Hematopoietic multipotent progenitor cell treated with erythropoietin and hydrocortisone succinate and interleukin-3 and kit ligand, for 8 days (in vitro differentiated cells): ENCODE measurements at regions not wholly inside any gene's neighbourhood (a gene's known extent, or its start where the extent isn't known, plus 50 kb on each side); places are given as distances from the start of the nearest gene placed in this dataset.
A peak's percentile ranks its signal among the peaks of the same experiment; 100 is the strongest.

Experiments
- DNase-seq: peaks from one replicate; pipeline ENCODE4 v3.0.0-alpha.2; 2015

DNA sequence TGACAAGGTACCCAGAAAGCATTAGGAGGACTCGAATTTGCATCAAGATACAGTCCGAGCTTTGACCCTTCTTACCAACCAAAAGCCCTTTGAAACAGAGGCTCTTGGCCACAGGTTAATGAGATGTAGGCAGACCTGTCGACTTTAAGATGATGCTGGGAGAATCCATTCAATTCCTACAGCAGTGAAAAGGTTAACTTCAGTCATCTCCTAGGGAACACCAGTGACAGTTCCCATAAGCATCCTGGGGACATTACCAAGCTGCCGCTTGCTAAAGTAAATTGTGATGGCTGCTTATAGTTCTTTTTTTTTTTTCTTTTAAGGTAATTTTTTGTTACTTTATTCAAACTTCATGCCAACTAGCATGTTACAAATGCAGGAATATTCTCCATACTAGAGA lies 379.3 kb downstream of the SOX11 start:
- no peak for DNase-seq

GRCh38 chr2:6072276-6072675 lies 380.1 kb downstream of the SOX11 start:
- DNase-seq, result no peak

DNA sequence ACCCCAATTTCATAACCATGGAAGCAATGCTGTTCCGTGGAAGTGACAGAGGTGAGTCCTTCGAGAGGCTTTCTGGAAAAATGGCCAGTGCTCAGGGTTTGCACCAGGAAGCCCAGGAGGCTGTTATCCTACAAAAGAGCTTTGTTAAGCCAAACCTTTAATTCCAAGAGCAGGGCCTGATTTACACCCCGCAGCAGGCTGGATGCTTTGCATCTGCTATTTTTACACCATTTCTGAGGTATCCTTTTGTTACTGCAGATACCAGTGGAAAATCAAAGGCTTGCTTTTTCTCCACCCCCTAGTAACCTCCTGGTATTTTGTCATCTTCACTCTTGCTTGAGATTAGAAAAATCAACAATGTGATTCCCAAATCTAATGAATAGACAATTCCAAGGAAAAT lies 380.6 kb downstream of the SOX11 start:
- no peak for DNase-seq

GRCh38 chr2:6073191-6074088 lies 381.3 kb downstream of the SOX11 start:
- no peak for DNase-seq

DNA sequence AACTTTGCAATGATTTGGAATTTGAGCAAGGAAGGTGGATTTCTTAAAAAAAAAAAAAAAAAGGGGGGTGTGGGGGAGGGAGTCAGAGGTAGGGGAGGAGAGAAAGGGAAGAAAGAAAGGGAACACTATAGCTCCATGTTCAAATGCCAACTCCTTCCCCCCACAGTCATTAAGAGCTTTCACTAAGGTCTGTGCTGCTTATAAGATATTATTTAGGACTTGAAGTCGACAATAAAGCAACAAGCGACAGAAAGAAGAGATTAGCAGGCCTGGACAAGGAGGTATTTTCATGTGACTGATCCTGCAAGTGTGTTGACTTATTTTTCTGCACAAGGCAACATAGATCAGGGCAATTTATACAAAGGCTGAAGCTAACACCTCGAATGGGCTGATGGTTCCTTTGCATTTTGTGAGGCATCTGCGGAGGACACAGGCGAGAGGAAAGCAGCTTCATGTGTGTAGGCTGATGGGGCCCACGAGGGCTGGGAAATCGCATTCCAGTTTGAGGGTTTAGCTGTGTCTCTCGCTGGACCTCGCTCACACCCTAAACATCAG lies 382.0 kb downstream of the SOX11 start:
- DNase-seq, result no peak

DNA sequence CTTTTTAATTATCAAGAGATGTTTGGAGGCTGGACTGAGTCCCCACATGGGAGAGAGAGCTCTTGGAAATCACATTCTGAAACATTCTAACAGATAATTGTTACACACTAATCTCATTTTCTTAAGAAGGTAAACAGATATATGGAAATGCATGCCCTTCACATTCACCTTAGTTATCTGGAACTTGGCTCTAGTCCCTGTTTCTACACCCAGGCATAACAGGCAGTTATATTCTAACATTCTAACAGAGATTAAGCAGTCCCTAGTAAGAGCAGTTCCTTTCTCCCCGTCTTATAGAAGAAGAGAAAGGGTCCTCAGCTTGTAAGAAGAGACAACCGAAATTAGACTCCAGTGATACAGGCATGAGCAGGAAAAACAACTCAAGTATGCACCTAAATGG lies 385.4 kb downstream of the SOX11 start:
- no peak for DNase-seq

- DNase-seq, result no peak
Observed at GRCh38 chr2:6078414-6078813, 386.2 kb downstream of the SOX11 start.

GRCh38 chr2:6079405-6079804 lies 387.2 kb downstream of the SOX11 start:
- no peak for DNase-seq

DNA sequence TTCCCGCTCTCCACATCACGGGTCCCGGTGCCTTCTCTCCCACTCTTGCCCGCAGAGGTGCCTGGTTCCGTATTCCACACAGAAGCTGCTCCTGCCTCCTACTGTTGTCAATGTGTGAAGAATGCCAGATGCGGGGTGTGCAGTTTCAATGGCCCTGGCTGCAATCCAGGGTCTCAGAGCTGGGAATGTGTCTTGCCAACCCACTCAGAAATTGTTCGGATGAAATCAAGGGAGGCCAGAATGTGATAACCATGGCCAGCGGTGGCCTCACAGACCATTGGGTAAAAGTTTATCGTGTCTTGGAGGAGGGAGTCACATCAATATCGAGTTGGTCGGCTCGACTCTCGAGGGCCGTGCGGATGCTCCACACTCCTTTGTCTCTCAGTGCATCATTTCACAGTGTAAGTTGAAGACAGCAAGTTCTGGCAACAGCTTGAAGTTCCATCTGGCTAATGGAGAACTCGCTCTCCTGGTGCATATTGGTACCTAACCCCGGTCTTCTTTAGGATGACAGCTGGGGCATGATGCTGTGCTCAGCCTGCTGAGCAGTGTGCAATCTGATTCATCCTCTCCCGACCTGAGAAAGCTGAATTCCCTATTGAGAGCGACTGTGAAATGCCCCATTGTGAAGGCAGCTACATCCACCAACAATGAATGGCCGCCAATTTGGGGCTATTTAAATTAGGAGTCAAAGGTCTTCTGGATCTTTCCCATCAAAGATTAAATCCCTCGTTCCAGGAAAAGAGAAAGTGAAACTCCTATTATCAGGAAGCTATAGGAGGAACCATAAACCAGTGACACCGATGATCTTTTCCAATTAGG lies 389.0 kb downstream of the SOX11 start:
- DNase-seq, result no peak

DNA sequence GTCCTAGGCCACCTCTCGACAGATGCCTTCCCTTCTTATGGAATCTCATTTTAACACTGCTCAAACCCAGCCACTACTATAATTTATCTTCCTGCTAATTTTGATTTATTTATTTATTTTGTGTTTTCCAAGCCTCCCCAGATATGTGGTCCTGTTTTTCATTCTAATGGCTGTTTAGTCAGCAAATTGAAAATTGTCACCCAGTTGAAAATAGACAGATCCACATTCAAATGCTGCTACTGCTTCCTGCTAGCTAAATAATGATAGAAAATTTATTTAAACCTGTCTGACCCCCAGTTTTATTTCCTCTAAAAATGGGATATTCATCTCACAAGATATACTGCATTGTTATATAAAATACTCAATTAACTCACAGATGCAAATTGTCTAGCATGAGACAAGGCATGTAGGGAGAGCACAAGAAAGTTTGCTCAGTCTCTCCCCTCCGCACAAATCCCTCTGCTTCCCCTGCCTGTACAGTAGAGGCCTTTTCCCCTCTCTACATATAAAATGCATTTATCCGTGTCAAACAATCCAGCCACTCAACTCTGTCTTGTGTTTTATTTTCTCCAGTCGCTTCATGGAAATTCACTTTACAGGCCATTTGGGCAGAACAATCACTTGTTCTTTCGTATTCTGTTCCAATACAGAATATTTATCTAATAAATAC lies 389.9 kb downstream of the SOX11 start:
- no peak for DNase-seq

DNA sequence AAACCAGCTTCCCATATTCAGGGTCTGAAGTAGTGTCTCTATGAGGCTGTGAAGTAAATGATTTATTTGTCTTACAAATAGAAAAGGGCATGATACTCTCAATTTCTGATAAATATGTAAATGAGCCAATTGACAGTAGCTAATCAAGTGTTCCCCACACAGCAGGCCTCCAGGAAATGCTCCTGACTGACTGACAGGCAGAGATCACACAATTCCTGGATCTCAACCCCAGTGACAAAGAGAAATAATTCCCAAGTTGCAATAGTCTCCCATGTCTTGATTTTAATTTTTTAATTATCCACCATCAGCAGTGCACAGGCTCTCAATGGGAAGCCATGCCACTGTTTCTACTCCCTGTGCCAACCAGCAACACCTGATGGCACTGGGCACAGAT lies 390.4 kb downstream of the SOX11 start:
- DNase-seq, result no peak

DNA sequence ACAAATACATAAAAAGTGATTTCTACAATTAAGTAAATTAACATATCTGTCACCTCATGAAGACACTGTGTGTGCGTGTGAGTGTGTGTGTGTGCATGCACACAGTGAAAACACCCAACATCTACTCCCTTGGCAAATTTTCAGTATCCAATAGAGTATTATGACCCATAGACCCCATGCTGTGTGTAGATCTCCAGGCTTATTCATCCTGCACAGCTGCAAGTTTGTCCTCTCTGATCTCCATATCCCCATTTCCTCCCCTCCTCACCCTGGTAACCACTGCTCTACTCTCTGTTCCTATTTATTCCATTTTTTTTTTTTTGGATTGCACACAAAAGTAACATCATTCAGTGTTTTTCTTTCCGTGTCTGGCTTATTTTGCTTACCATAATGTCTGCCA lies 391.0 kb downstream of the SOX11 start:
- DNase-seq, result no peak

- no peak for DNase-seq
Observed at GRCh38 chr2:6089474-6089873, 397.3 kb downstream of the SOX11 start.

GRCh38 chr2:6103372-6103771 lies 411.2 kb downstream of the SOX11 start:
- no peak for DNase-seq

DNA sequence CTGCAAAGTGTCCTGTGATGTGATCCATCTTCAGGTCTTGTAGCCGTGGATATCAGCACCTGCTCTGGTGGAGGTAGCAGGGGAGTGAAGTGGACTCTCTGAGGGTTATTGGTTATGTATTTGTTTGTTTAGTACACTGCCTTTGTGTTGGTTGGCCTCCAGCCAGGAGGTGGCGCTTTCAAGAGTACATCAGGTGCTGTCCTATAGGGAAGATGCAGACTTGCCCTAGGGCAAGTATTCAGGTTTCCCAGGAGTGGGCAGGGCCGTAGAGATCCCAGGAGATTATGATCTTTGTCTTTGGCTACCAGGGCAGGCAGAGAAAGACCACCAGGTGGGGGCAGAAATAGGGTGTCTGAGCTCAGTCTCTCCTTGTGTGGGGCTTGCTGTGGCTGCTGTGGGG lies 411.8 kb downstream of the SOX11 start:
- DNase-seq, result peak; percentile 21

DNA sequence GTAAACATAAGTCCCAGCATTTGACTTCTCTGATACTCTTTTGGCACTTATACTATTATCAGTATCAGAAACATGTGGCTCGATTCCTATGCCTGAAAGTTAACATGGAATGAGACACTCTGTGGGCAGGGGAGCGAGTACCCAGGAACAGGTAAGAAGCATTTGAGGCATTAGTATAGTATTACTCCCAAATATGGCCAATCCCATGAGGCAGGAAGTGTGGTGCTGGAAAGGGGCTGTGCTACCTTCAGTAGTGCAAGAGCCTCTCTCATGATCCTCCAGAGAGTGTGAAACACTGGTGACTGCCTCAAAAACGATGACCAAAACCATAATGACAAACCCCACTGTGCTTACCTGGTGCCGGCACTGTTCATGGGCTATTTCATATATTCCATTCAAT lies 415.1 kb downstream of the SOX11 start:
- no peak for DNase-seq

GRCh38 chr2:6109831-6110230 lies 417.6 kb downstream of the SOX11 start:
- DNase-seq, result peak; percentile 25

- DNase-seq, result no peak
Observed at GRCh38 chr2:6111781-6112261, 419.6 kb downstream of the SOX11 start.

GRCh38 chr2:6113786-6114185 lies 421.6 kb downstream of the SOX11 start:
- no peak for DNase-seq

DNA sequence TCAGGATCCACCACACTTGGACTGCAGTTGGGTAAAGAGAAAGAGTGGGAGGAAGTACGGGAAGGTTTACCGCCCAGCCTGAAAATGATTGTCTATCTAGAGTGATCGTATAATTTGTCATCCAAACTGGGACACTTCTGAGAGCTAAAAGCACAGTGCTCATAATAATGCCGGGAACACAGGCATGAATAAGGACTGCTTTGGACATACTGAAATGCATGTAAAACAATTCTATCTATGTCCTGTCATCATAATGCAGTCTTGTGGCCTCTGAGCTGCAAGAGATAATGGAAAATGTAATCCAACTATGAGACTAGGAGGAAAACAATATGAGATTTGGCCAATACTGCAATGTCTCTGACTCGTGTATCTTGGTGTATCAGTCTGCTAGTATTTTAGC lies 435.5 kb downstream of the SOX11 start:
- DNase-seq, result no peak

DNA sequence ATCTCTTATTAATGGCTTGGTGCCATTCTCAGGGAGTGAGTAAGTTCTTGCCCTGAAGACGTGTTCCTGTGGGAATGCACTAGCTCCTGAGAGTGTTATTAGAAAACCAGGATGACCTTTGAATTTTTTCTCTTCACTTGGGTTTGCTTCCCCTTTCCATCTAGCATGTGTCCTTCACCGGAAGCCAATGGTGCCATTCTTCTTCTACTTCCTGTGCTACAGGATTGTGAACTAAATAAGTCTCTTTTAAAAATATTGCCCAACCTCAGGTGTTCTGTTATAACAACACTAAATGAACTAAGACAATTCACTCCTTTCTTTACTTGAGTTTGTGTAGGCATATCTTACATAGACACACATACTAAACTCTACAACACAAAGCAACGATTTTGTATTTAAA lies 447.0 kb downstream of the SOX11 start:
- DNase-seq, result no peak

DNA sequence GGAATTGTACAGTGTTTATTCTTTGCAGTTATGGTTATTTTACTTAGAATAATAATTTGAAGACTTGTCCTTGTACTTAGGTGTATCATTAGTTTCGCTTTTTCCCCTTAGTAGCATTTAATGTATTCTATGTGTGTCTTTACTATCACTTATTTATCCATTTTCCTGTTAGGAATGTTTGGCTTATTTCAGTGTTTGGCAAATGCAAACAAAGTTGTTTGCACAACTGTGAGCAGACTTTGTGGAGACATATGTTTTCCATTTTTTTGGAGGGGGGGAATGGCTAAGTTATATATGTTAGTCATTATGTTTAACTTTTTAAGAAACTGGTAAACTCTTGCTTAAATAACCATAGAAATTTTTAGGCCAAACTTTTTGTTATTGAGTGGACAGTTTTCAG lies 447.7 kb downstream of the SOX11 start:
- no peak for DNase-seq

DNA sequence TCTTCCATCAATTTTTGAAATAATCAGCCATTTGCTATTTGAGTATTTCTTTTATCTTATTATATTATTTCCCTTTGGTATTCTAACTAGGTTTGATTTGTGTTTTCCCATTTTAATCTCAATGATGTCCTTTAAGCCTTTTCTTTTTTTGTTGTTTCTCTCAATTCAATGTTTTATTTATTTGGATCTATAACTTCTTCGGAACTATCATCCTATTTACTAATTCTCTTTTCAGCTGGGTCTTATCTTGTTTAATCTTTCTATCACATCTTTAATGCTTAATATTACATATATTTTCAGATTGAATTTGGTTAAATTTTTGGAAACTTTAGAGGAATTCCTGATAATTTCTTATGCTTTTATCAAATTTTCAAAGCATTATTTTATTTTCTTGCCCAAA lies 448.3 kb downstream of the SOX11 start:
- DNase-seq, result no peak
